CD4-positive, alpha-beta T cell treated with Interferon alpha-2 for 1 hour (primary cell): ENCODE measurements at regions not wholly inside any gene's neighbourhood (a gene's known extent, or its start where the extent isn't known, plus 50 kb on each side); places are given as distances from the start of the nearest gene placed in this dataset.
"Not testable (repeated sequence)": the region's sequence is repeated elsewhere in the genome, so short reads cannot be mapped to it uniquely, and the experiment has no call there.

Experiments used
- DNase-seq, 2 donors: peaks; one replicate each; pipeline ENCODE4 v3.0.0-alpha.2; 2020 to 2022

DNA sequence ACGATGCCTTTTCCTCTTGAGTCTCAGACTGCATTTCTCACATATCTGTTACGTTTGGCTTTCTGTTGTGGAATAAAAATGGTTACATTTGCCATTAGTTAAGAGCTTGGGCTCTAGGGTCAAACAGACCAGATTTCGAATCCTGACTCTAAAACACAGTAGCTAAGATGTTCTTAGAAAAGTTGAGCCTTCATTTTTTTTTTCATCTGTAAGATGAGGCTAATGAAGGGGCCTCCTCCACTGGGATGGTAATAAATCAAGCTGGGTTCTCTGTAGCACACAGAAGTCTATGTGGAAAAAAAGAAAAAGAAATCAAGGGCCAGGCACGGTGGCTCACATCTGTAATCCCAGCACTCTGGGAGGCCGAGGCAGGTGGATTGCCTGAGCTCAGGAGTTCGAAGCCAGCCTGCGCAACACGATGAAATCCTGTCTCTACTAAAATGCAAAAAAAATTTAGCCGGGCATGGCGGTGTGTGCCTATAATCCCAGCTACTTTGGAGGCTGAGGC, 49.9 kb upstream of the CAPRIN1 start:
- DNase-seq = no peak

DNA sequence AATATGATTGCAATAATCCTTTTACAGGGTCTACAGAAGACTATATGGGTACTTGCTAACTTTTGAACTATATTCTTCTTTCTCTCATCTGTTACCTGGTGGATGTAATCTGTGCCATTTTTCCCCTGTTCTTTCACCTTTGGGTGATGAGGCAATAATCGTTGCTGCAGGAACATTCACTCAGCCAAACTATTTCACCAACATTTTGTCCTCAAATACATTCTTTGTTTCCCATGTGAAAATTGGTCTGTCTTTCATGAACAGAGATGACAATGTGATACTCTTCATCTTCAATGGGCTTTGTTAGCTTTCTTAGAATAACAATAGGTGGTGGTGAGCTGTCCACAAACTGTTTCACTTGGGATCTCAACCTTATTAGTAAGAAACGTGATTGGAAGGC, 52.1 kb upstream of the CAPRIN1 start:
- no peak for DNase-seq

DNA sequence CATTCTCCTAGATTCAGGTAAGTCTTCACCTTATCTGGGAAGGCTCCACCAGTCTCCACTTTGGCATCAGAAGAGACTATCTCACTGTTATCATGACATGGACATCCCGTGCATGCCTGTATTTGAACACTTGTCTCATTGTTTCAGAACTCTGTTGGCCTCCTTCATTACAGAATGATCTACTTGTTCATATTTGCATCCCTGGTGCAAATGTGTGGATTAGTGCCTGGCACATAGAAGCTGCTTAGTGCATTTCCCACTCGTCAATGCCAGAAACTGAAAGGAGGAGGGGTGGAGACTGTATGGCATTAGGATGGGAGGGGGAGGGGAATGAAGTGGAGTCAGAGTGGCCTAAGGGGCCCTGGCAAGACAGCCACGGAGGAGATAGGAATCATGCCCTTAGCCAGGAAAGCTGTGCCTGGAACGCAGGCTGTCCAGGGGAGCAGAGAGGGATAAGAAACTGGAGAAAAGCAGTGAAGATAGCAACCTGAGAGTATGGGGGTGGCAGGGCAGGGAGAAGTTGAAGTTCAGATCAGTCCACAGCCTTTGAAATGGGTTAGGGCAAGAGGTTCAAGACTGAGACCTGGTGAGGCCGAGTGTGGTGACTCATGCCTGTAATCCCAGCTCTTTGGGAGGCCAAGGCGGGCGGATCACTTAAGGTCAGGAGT, 53.8 kb upstream of the CAPRIN1 start:
- DNase-seq = no peak

DNA sequence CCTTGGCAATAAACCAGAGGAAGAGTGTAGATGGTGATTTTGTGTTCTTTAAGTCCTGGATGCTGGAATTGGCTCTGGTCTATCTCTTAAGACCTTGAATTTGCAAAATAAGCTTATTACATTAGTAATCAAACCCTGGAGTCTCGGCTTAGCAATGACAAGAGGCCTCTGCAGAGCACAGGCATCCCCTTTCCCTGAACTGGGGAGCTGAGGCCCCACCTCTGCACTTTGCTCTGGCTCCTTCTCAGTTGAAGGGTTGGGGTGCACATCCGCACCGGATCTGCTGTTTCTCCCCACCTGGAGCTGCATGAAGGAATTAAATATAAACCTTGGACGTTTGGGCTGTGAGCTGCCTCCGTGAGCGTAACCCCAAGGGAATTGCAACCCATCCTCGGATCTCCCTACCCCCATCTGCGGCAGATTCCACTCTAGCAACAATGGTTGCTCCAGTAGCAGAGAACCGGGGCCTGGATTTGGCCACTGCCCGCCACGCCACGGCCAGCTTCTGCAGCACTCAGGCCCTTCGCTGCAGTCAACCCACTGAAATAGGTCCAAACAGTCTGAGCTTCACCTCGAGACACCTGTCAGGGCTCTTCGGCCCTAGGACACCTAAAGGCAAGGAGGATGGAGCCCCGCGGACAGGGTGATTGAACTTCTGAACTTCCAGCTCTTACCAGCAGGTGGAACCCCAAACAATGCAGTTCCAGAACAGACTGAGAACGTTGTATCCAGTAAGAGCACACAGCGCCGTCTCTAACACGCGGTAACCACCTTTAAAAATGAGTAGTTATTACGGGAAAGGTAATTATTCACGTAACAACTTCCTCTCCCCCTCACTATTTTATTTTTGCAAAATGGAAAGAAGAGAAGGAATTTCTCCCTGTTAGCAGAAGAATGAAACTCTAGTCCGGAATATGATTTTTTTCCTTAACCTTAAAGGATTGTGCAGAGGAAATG, 54.8 kb upstream of the CAPRIN1 start:
- peak; percentile 75 to 83 for DNase-seq

DNA sequence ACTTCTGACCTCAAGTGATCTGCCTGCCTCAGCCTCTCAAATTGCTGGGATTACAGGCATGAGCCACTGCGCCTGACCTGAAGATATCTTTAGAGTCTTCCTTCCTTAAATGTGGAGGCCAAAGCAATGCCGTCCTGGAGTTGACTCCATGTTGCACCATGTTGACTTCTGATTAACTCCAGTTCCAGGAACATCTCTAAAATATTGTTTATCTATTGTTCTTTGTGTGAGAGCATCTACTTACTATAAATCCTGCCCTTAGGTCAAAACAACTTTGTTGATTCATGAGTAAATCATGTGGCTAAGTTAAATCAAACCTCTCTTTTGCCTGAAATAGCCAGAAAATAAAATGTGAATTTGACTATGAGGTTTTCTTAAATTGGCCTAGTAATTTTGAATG, 56.6 kb upstream of the CAPRIN1 start:
- DNase-seq = no peak

DNA sequence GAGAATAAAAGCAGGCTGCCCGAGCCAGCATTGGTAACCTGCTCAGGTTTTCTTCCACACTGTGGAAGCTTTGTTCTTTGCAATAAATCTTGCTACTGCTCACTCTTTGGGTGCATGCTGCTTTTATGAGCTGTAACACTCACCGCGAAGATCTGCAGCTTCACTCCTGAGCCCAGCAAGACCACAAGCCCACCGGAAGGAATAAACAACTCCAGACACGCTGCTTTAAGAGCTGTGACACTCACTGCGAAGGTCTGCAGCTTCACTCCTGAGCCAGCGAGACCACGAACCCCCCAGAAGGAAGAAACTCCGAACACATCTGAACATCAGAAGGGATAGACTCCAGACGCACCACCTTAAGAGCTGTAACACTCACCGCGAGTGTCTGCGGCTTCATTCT, 60.4 kb upstream of the CAPRIN1 start:
- not testable (repeated sequence) for DNase-seq

DNA sequence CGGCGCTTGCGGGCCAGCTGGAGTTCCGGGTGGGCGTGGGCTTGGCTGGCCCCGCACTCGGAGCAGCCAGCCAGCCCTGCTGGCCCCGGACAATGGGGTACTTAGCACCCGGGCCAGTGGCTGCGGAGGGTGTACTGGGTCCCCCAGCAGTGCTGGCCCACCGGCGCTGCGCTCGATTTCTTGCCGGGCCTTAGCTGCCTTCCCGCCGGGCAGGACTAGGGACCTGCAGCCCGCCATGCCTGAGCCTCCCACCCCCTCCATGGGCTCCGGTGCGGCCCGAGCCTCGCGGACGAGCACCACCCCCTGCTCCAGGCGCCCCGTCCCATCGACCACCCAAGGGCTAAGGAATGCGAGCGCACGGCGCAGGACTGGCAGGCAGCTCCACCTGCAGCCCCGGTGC, 61.4 kb upstream of the CAPRIN1 start:
- DNase-seq = not testable (repeated sequence)

DNA sequence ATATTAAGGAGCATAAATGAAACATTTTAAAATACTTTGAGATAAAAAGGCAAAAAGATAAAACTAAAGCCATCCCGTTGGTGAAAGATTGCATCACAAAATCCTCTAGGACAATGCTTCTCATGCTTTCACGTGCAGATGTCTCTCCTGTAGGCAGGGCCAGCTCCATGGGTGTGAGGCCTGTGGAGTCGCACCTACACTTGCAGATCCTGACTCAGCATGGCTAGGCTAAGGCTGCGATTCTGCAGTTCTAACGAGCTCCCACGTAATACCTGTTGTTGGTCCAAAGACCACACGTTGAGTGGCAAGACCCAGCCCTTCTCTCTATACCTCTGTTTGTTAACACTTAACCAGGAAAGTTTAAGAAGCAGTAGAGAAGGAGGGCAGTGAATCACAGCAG, 62.1 kb upstream of the CAPRIN1 start:
- no peak for DNase-seq

DNA sequence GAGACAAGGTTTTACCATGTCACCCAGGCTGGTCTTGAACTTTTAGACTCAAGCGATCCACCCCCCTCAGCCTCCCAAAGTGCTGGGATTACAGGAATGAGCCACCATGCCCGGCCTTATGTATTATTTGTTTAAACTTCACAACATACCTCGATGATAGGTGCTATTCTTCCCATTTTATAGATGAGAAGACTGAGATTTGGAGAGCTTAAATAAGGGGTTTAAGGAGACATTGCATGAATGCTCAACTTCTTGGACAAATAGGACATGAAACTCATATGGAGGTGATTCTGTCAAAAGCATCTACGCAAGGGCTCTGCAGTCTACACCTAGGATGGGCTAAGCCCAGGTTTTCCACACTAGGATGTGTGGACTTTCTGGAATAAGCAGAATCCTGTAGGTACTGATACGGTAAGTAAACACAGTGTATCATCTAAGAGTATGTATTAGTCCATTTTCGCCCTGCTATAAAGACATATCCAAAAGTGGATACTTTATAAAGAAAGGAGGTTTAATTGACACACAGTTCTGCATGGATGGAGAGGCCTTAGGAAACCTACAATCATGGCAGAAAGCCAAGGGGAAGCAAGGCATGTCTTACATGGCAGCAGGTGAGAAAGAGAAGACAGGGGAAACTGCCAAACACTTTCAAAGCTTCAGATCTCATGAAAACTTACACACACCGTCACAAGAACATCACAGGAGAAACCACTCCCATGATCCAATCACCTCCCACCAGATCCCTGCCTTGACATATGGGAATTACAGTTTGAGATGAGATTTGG, 62.8 kb upstream of the CAPRIN1 start:
- DNase-seq = no peak

DNA sequence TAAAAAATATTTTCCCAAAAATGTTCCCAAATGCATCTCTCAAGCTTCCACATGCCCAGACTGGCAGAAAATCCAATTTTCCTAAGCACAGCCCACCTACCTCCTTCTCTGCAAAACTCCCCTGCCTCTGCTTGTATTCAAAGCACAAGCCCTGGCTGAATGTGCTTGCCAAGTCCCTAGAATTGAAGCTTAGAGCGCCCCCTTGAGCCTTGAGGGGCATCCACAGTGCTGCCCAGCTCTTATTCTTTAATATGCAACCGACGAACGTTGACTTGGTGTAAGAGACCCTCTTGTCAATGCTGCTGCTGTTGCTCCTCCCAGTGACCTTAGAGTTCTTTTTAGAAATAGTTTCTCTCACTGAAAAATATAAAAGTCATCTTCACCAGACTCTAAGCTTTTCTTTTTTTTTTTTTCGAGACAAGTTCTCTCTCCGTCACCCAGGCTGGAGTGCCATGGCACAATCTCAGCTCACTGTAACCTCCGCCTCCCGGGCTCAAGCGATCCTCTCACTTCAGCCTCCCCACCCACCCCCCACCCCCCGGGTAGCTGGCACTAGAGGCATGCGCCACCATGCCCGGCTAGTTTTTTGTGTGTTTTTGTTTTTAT, 63.5 kb upstream of the CAPRIN1 start:
- DNase-seq = peak; percentile 78

DNA sequence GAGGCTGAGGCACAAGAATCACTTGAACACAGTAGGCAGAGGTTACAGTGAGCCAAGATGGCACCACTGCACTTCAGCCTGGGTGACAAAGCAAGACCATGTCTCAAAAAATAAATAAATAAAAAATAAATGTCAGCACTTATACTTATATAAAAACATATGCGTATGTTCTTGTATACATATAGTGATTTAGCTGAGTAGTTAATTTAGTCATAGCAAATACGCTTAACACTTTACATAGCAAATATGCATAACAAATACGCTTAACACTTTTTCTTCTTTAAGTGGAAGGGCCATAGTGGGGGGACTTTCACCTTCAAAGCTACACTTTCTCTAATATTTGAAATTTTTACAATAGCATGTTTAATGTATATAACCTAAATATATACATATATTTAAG, 64.0 kb upstream of the CAPRIN1 start:
- no peak for DNase-seq

DNA sequence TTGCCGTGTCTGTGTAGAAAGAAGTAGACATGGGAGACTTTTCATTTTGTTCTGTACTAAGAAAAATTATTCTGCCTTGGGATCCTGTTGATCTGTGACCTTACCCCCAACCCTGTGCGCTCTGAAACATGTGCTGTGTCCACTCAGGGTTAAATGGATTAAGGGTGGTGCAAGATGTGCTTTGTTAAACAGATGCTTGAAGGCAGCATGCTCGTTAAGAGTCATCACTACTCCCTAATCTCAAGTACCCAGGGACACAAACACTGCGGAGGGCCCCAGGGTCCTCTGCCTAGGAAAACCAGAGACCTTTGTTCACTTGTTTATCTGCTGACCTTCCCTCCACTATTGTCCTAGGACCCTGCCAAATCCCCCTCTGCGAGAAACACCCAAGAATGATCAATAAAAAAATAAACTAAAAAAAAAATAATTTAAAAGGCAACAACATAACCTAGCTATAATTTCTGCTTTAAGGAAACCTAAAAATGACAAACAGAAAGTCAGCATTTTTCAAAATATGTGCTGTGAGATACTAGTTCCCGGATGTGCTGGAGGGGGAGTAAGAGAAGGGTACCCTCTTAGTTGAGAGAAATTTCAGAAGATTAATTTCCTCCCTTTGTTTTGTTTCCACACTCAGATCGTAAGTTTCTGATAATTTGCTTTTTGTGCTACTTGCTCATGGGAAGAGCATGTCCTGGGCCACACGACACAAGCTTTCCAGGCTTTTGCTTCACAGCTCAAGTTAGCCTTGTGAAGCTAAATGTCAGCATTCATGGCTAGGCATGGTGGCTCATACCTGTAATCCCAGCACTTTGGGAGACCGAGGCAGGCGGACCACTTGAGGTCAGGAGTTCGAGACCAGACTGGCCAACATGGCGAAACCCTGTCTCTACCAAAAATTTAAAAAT, 64.7 kb upstream of the CAPRIN1 start:
- DNase-seq = not testable (repeated sequence)

DNA sequence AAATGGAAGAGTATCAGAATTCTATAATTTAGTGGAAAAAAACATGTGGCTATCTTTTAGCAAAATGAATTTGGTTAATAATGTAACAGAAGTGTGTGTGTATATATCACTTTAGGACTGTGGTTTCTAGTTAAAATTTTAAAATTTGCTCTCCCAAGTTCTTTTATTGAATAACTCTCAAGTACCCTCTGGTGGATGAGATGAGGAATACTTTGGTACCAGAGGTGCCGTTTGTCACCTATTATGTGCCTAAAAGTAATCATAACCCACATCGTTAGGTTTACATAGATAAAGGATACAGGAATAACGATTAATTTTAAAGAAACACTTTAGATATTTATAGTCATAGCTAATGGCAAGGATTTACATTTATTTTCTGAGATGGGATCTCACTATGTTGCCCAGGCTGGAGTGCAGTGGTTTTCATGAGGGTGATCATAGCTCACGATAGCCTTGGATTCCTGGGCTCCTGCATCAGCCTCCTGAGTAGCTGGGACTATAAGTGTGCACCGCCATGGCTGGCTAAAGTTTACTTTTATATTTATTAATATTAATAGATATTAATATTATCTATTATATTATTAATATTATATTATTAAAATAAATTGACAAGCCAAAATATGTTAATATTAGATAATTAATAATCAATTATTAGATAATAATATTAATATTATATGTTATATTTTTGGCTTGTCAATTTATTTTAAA, 66.7 kb upstream of the CAPRIN1 start:
- no peak for DNase-seq

DNA sequence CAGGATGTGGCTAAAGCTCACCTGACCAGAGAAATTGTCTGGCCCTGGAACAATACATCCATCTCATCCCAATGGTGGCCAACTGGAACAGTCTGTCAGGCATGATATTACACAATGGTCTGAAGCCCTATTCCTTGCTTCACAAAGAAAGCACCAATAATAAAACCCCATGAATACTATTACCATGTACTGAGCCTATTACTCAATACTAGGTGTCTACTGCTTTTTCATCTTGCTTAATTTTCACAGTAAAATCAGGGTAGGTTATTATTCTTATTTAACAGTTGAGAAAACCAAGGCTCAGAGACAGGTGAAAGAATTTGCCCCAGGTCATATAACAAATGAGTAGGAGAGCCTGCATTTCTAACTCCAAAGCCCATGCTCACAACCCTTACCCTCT, 68.9 kb upstream of the CAPRIN1 start:
- DNase-seq = no peak

DNA sequence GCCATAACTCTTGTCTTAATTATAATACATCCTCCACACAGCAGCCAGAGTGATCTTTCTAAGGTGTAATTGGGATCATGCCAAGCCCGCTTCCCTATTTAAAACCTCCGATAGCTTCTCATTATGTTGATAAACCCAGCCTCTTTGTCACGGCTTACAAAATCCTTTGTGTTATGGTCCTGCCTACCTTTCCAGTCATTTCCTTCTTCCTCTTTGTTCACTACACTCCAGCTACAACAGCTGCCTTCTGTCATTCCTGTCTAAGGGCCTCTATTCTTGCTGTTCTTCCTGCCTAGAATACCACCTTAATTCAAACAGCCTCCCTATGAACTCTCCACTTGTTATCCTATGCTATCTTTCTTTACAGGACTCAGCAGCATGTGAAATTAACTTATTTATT, 70.6 kb upstream of the CAPRIN1 start:
- no peak for DNase-seq

DNA sequence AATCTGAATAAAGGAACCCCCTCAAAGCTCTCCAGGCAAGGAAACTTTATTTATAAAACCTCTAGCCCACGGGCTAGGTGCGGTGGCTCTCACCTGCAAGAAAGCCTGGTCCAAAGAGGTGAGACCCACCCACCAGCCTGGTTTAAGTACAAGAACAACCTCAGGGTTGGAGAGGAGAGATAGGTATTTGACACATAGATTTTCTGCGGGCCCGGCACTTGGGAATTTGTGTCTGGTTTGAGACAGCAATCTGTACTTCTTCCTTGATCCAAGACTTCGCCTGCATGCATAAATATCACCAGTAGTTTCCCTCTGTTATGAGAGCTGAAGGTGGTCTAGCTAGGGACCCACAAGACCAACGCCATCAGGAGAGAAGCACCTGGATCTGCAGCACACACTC, 73.2 kb upstream of the CAPRIN1 start:
- DNase-seq = no peak

DNA sequence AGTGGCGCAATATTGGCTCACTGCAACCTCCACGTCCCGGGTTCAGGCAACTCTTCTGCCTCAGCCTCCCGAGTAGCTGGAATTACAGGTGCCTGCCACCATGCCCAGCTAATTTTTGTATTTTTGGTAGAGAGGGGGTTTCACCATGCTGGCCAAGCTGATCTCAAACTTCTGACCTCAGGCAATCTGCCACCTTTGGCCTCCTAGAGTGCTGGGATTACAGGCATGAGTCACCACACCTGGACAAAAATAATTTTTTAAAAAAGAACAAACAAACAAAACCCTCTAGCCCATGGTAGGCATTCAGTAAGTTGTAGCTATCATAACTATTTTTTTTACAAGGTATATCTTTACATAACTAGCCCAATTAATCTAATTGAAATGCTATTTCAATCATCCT, 73.9 kb upstream of the CAPRIN1 start:
- no peak for DNase-seq

DNA sequence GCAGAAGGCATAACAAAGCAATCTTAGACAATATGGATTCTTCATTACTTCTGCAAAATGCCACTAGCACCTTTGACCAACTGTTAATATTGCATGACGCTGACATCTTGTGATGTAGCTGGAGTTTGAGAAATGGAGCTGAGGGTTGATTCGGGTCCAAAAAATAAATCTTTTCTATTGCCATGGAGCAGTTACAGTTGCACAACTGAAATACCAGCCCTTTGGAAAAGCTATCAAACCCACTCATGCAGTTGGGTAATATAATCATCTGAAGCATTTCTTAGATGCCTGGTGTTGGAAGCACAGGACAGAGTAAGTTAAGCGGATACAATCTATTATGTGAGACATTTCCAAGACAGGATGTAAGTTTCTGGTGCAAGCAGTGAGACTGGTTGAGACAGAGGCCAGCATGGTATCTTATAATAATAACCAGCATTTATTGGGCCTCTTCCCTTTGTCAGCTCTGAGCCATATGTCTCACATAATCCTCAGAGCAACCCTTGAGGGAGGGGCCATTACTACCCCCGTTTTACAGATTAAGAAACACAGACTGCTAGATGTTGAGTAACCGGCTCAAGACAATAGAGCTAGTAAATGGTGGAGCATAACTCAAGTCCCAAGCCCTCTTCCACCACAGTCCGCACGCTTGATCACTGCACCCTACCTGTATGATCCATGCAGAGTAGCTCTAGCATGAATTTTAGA, 74.9 kb upstream of the CAPRIN1 start:
- DNase-seq = no peak

DNA sequence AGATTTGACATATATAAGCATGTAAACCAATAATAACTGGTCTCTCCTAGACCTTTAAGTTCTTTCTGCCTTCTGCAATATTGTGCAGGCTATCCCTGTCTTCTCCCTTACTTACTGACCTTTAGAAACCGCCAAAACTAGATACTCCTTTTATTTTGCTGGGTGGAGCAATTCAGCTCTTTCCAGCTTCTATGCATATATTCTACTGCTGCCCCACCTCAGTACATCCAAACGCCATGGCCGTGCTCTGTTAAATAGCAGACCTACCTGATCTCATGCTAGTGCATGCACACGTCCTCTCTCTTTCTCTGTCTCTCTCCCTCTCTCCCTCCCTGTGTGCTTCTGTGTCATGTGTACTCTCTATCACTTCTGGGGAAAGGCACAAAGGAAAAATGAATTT, 76.7 kb upstream of the CAPRIN1 start:
- no peak for DNase-seq

DNA sequence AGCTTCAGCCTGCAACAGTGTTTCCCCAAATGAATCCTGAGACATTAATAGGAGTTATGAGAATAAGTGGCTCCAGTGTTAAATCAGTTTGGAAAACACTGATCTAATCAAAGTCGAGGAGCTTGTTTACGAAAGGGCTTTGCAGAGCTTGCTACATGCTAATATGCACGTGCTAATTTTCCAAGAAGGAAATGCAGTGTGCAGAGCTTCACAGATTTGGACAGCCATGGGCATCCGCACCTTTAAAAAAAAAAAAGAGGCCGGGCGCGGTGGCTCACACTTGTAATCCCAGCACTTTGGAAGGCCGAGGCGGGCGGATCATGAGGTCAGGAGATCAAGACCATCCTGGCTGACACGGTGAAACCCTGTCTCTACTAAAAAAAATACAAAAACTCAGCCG, 79.7 kb upstream of the LMO2 start:
- not testable (repeated sequence) for DNase-seq
